Effector CD4-positive, alpha-beta T cell (primary cell): ENCODE measurements at regions not wholly inside any gene's neighbourhood (a gene's known extent, or its start where the extent isn't known, plus 50 kb on each side); places are given as distances from the start of the nearest gene placed in this dataset.
"Not testable (repeated sequence)": the region's sequence is repeated elsewhere in the genome, so short reads cannot be mapped to it uniquely, and the experiment has no call there.

Experiments
- DNase-seq: peaks from one replicate; pipeline ENCODE4 v3.0.0-alpha.2; 2020

DNA sequence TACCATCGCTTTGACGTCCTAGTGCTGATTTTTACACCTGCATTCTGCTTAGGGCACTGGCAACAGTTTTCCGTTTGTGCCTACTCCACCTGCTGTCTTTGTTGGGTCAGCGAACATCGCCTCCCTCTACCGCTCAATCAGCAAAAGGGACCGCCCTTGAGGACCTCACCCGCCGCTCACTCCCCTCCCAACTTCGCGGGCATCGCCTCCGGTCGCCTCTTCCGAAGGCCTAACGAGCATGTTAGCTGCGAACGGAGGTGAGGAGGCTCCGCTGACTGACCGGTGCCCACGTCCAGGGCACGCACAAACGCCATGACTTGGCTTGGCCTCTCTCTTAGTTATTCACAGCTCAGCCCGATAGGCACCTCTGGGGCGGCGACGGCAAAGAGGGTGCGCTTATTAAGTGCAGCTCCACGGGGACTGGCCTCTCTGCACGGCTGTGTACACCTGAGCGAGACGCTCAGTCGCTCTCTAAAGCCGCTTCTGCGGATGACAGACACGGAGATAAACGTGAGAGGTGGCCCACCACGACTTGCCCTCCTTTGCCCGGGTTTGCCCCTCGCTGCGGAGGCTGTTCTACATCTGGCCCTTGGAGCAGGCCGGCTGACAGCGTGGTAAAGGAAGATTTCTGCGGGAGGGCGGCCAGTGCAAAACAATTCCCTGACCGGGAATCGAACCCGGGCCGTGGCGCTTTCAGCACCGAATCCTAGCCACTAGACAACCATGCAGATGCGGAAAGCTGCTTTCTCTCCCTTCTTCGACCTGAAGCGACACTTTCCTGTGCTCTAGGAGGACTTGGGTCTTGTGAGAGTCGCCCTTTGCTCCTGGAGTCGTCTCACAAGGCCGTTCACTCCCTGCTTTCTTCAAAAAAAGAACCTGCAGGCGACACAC lies 81.6 kb upstream of the FCGR1A start:
- DNase-seq = not testable (repeated sequence)

- DNase-seq = peak; percentile 27
Measured at GRCh38 chr1:149708192-149708853, 74.2 kb upstream of the FCGR1A start.

DNA sequence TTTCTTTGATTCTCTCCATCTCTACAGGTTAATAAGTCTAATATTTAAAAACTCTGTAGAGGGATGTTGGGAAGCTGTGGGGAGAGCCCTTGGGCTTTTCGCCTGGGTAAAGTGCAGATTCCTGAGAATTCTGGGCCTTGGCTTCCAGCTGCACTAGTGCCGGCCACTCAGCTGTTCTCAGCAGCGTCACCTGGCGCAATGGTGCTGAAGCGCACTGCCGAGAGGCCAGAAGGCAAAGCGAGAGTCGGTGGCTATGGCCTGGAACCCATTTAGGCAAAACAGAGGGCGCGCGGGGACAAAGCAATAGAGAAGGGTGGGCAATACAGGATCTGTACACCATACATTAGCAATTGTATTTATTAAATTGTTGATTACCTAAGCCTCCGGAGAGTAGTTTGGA lies 70.8 kb upstream of the FCGR1A start:
- DNase-seq = not testable (repeated sequence)

DNA sequence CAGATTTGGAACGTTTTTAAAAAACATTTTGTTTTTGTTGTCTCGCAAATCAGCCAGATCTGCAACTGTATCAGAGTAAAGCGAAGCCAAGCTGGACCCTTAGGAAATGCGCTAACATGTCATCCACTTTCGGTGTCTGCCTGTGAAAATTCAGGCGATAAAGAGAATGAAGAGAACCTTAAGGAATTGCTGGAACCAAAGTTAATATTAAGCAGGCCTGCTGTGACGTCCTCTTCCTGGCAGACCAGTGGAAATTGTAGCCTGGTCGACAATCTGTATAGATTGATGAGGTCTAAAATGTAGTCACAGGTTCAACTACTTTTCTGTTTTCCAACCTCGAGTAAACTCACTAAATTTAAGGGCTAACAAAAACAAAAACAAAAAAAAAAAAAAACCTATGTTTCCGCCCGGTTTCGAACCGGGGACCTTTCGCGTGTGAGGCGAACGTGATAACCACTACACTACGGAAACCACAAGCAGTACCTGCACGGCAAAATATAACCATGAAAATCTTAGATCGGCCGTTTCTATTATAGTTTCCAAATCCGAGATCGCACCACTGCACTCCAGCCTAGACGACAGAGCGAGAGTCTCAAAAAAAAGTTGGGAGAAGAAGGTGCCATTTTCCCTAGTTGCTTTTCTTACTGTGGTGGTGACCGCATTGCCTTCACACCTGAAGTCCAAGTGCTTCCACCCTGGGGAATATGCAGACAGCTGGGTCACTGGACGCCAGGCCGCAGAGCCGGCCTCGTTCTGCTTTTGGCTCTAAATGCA lies 70.2 kb upstream of the FCGR1A start:
- DNase-seq = not testable (repeated sequence)

DNA sequence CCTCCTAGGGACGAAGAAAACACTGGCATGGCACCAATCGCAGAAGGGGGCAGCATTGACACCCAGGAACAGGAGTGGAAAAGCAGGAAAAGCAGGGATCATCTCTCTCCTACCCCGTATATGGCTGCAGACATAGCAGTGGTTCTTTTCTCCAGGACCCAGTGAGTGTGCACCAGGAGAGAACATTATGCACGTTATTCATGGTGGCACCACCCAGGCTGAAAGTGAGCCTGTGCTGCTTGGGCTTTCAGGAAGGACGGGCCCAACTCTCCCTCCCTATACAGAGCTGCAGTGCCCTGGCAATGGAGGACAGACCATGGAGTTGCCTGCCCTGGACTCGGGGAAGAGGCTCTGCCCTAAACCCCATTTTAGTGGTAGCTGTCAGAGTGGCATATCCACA lies 69.0 kb upstream of the FCGR1A start:
- not testable (repeated sequence) for DNase-seq

DNA sequence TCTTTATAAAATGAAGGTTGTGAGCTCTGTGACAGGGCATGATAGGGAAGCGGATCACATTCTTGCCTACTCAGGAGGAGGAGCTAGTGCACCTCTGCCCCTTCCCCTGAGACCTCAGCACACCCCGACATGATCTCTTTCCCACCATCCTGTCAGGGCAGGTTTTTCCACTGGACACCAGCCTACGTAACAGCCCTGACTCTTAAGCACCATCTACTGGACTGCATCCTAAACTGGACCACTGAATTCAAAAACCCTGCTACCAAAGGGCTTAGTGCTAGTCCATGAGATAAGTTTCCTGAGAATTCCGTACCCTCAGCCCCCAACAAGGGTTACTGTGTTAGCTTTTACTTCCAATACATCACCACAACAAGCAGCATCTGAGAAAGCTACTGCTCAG lies 68.5 kb upstream of the FCGR1A start:
- not testable (repeated sequence) for DNase-seq

DNA sequence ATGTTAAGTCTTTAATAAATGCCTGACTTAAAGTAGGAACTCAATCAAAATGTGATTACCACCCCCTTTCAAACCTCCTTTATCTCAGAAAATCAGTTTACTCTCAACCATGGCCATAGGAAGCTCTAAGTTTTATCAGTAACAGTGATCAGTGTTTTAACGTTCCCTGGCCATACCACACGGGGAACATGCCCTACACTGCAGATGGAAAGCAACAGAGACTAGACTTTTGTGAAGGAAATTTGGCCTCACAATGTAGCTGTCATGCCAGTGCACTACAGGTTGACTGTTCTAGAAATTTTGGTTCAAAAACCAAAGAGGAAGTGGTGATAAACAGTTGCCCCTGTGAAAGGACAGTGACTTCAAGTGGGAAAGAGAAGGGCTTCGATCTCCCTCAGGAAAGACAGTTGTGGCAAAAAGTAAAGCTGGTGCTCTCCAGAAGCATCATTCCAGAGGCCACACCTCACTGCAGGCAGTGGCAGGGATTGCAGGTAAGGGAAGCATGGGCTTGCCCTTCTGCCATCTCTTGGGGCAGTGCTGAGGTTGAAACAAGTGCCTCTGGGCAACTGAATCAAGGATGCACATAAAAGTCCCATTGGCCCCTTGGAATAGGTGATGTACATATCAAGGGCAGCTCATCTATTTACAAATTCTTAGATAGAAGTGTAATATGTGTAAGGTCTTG lies 57.7 kb upstream of the FCGR1A start:
- DNase-seq = not testable (repeated sequence)

GRCh38 chr1:149726688-149727087 lies 55.8 kb upstream of the FCGR1A start:
- not testable (repeated sequence) for DNase-seq

- not testable (repeated sequence) for DNase-seq
Measured at GRCh38 chr1:149728598-149728997, 53.9 kb upstream of the FCGR1A start.
